Common myeloid progenitor, CD34-positive (primary cell): ENCODE measurements at regions not wholly inside any gene's neighbourhood (a gene's known extent, or its start where the extent isn't known, plus 50 kb on each side); places are given as distances from the start of the nearest gene placed in this dataset.
"Not testable (repeated sequence)": the region's sequence is repeated elsewhere in the genome, so short reads cannot be mapped to it uniquely, and the experiment has no call there.

Source experiments
- CTCF ChIA-PET: fragments of 350-600 bp; sonication (Branson Sonifier 250); formaldehyde crosslinking; loops from one replicate; lab custom pipeline; 2021; ENCODE audit warnings: antibody characterized with exemption; lab: Charles Lee
- POLR2A ChIA-PET: fragments of 350-600 bp; sonication (Branson Sonifier 250); formaldehyde crosslinking; loops from one replicate; lab custom pipeline; 2021; ENCODE audit warnings: antibody characterized with exemption; lab: Charles Lee
- DNase-seq, 3 donors: peaks; one replicate each; pipeline versions ENCODE4 v3.0.0 to v3.0.0-alpha.2; 2013
- H3K27ac ChIP-seq, 2 experiments: 1 replicate in 1 of 2; 2 replicates in 1 of 2; pipeline ENCODE4 v1.7.0; 2013; ENCODE audit warnings: inconsistent platforms in 2 of 2, low read length in 2 of 2, mild to moderate bottlenecking in 2 of 2, low read depth in 1 of 2, moderate library complexity in 1 of 2; ENCODE audit not compliant: severe bottlenecking in 2 of 2, insufficient read depth in 1 of 2, poor library complexity in 1 of 2
- H3K27me3 ChIP-seq, 5 experiments: replicated peaks in 2 of 5; 1 replicate in 3 of 5; 2 replicates in 2 of 5; pipeline versions ENCODE4 v1.6.1 to v1.7.0; 2013; ENCODE audit warnings: low read length in 4 of 5, mild to moderate bottlenecking in 2 of 5, moderate library complexity in 2 of 5, inconsistent platforms in 1 of 5; ENCODE audit not compliant: insufficient read depth in 5 of 5, control insufficient read depth in 4 of 5
- H3K36me3 ChIP-seq, 4 experiments: 1 replicate in 2 of 4; 2 replicates in 2 of 4; pipeline versions ENCODE4 v1.6.1 to v1.7.0; 2013; ENCODE audit warnings: low read length in 3 of 4, control low read depth in 1 of 4, mild to moderate bottlenecking in 1 of 4; ENCODE audit not compliant: control insufficient read depth in 4 of 4, insufficient read depth in 4 of 4
- H3K4me1 ChIP-seq, 4 experiments: 1 replicate in 3 of 4; 2 replicates in 1 of 4; pipeline versions ENCODE4 v1.6.1 to v1.7.1; 2013; ENCODE audit warnings: low read length in 3 of 4, mild to moderate bottlenecking in 3 of 4, control low read depth in 1 of 4, inconsistent platforms in 1 of 4, moderate library complexity in 1 of 4; ENCODE audit not compliant: control insufficient read depth in 4 of 4, insufficient read depth in 4 of 4; ENCODE audit errors: control extremely low read depth in 1 of 4
- H3K4me3 ChIP-seq, 7 experiments: 1 replicate in 4 of 7; 2 replicates in 3 of 7; pipeline versions ENCODE4 v1.5.1 to v1.7.0; 2013; ENCODE audit warnings: mild to moderate bottlenecking in 7 of 7, low read length in 6 of 7, moderate library complexity in 6 of 7, inconsistent platforms in 2 of 7, low read depth in 2 of 7, control low read depth in 1 of 7; ENCODE audit not compliant: insufficient read depth in 4 of 7, control insufficient read depth in 1 of 7; ENCODE audit errors: extremely low read depth in 1 of 7
- H3K9me3 ChIP-seq, 5 experiments: 1 replicate in 4 of 5; 2 replicates in 1 of 5; pipeline versions ENCODE4 v1.6.1 to v1.7.1; 2013; ENCODE audit warnings: low read length in 4 of 5, mild to moderate bottlenecking in 2 of 5, inconsistent platforms in 1 of 5, low read depth in 1 of 5, moderate library complexity in 1 of 5; ENCODE audit not compliant: control insufficient read depth in 4 of 5, insufficient read depth in 2 of 5; ENCODE audit errors: control extremely low read depth in 1 of 5
- WGBS: methylation state at CpG from one replicate; pipeline ENCODE4 v1.1.5; 2013; ENCODE audit not compliant: insufficient coverage; 5-methylcytosine and 5-hydroxymethylcytosine counted together

DNA sequence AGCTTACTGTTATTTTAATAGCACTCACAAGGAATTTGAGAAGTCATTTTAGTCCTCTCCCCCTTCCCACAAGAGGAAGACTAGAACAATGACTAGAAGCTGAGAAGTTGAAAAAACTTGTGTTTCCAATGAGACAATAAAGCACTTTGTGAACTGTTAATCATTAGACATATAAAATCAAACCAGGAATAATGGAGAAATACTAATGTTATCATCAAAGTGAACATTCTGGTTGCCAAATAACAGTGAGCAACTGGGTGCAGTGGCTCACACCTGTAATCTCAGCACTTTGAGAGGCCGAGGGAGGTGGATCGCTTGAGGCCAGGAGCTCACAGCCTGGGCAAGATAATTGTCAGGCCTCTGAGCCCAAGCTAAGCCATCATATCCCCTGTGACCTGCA, 54.0 kb upstream of the RASAL2 start:
- WGBS = 93% methylated on average over 2 of the region's 2 CpGs

DNA sequence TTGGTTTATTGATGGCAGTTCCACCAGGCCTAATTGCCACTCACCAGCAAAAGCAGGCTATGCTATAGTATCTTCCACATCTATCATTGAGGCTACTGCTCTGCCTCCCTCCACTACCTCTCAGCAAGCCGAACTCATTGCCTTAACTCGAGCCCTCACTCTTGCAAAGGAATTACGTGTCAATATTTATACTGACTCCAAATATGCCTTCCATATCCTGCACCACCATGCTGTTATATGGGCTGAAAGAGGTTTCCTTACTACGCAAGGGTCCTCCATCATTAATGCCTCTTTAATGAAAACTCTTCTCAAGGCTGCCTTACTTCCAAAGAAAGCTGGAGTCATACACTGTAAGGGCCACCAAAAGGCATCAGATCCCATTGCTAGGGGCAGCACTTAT, 50.0 kb upstream of the RASAL2 start:
- H3K4me1 ChIP-seq, CTCF ChIA-PET, DNase-seq, H3K4me3 ChIP-seq, H3K36me3 ChIP-seq, H3K27ac ChIP-seq, H3K9me3 ChIP-seq, H3K27me3 ChIP-seq, POLR2A ChIA-PET: not testable (repeated sequence)
- WGBS = 95% methylated on average over 3 of the region's 4 CpGs

More for the DNA sequence above, 54.0 kb upstream of the RASAL2 start:
- Histone ChIP-seq H3K27ac (no peak overlapping the region), H3K9me3 (peaks cover 0 to 4% (median 0%) of the 10 kb centered on the region in 5 experiments), H3K27me3 (no peaks in the 10 kb centered on the region), H3K36me3 (no peaks in the 10 kb centered on the region), H3K4me1 (peaks cover 0 to 8% (median 4%) of the 10 kb centered on the region in 4 experiments), H3K4me3 (no peak overlapping the region)
- no peak for DNase-seq
- ChIA-PET POLR2A (no interaction called here), CTCF (interaction anchor here (1.3 to 1.5 kb wide), 2 partner anchors 9 to 11 kb away, joined by 3 to 4 read pairs; no protein-coding TSS in a partner anchor)
